H9 (cell line): ENCODE measurements at regions not wholly inside any gene's neighbourhood (a gene's known extent, or its start where the extent isn't known, plus 50 kb on each side); places are given as distances from the start of the nearest gene placed in this dataset.

Experiments used
- DNase-seq: peaks from one replicate; pipeline ENCODE4 v3.0.0-alpha.2; 2017
- H2AFZ ChIP-seq: one replicate; pipeline ENCODE4 v1.6.1; 2013; ENCODE audit warnings: mild to moderate bottlenecking, low read length, control low read depth, moderate library complexity
- H2AK5ac ChIP-seq: 2 replicates; pipeline ENCODE4 v1.6.1; 2013; ENCODE audit warnings: low read length, control low read depth, mixed read lengths; ENCODE audit not compliant: insufficient read length
- H2BK120ac ChIP-seq: one replicate; pipeline ENCODE4 v1.6.1; 2013; ENCODE audit warnings: low read depth, mild to moderate bottlenecking, low read length, control low read depth, inconsistent platforms; ENCODE audit not compliant: poor library complexity, severe bottlenecking
- H2BK12ac ChIP-seq: 2 replicates; pipeline ENCODE4 v1.6.1; 2013; ENCODE audit warnings: low read length, control low read depth, mixed read lengths, low read depth; ENCODE audit not compliant: insufficient read length
- H2BK15ac ChIP-seq: 2 replicates; pipeline ENCODE4 v1.6.1; 2013; ENCODE audit warnings: low read depth, low read length, control low read depth
- H2BK20ac ChIP-seq: one replicate; pipeline ENCODE4 v1.6.1; 2013; ENCODE audit warnings: low read depth, mild to moderate bottlenecking, low read length, control low read depth, inconsistent platforms; ENCODE audit not compliant: poor library complexity, severe bottlenecking
- H2BK5ac ChIP-seq: 2 replicates; pipeline ENCODE4 v1.6.1; 2013; ENCODE audit warnings: low read length, control low read depth, mixed read lengths; ENCODE audit not compliant: insufficient read length
- H3K14ac ChIP-seq: 2 replicates; pipeline ENCODE4 v1.6.1; 2013; ENCODE audit warnings: low read length, control low read depth; ENCODE audit not compliant: insufficient read depth
- H3K18ac ChIP-seq: 2 replicates; pipeline ENCODE4 v1.6.1; 2013; ENCODE audit warnings: low read depth, mild to moderate bottlenecking, mixed read lengths, low read length, control low read depth; ENCODE audit not compliant: insufficient read length
- H3K23ac ChIP-seq: 2 replicates; pipeline ENCODE4 v1.6.1; 2013; ENCODE audit warnings: low read length, control low read depth, mixed read lengths, low read depth; ENCODE audit not compliant: insufficient read length
- H3K23me2 ChIP-seq: 2 replicates; pipeline ENCODE4 v1.6.1; 2013; ENCODE audit warnings: low read depth, mild to moderate bottlenecking, mixed read lengths, low read length, control low read depth; ENCODE audit not compliant: insufficient read length, poor library complexity, severe bottlenecking
- H3K27ac ChIP-seq: 2 replicates; pipeline ENCODE4 v1.5.1; 2013; ENCODE audit warnings: low read length, control low read depth, mixed read lengths, low read depth; ENCODE audit not compliant: insufficient read length
- H3K27me3 ChIP-seq: 2 replicates; pipeline ENCODE4 v1.6.1; 2013; ENCODE audit warnings: low read length, control low read depth, inconsistent platforms; ENCODE audit not compliant: insufficient read depth
- H3K4ac ChIP-seq: 2 replicates; pipeline ENCODE4 v1.6.1; 2013; ENCODE audit warnings: low read depth, mild to moderate bottlenecking, control low read depth, inconsistent platforms, low read length, moderate library complexity
- H3K4me1 ChIP-seq: 2 replicates; pipeline ENCODE4 v1.6.1; 2013; ENCODE audit warnings: low read length, control low read depth, inconsistent platforms; ENCODE audit not compliant: insufficient read depth
- H3K4me2 ChIP-seq: 2 replicates; pipeline ENCODE4 v1.6.1; 2013; ENCODE audit warnings: low read length, control low read depth, mixed read lengths; ENCODE audit not compliant: insufficient read length, insufficient read depth
- H3K56ac ChIP-seq: 2 replicates; pipeline ENCODE4 v1.6.1; 2013; ENCODE audit warnings: low read depth, mild to moderate bottlenecking, mixed read lengths, low read length, control low read depth; ENCODE audit not compliant: insufficient read length
- H3K79me1 ChIP-seq: 2 replicates; pipeline ENCODE4 v1.6.1; 2013; ENCODE audit warnings: low read depth, mild to moderate bottlenecking, moderate library complexity, low read length, control low read depth, inconsistent platforms; ENCODE audit not compliant: insufficient read depth, poor library complexity, severe bottlenecking
- H3K79me2 ChIP-seq: 2 replicates; pipeline ENCODE4 v1.6.1; 2013; ENCODE audit warnings: low read length, control low read depth, inconsistent platforms; ENCODE audit not compliant: insufficient read depth
- H3K9ac ChIP-seq: 2 replicates; pipeline ENCODE4 v1.6.1; 2013; ENCODE audit warnings: low read length, control low read depth, mixed read lengths; ENCODE audit not compliant: insufficient read length; ENCODE audit errors: extremely low read depth
- H3K9me3 ChIP-seq: one replicate; pipeline ENCODE4 v1.6.1; 2013; ENCODE audit warnings: low read depth, low read length, inconsistent platforms; ENCODE audit not compliant: control insufficient read depth
- H3T11ph ChIP-seq: one replicate; pipeline ENCODE4 v1.6.1; 2013; ENCODE audit warnings: mild to moderate bottlenecking, low read length, control low read depth, inconsistent platforms
- H4K20me1 ChIP-seq: one replicate; pipeline ENCODE4 v1.6.1; 2013; ENCODE audit not compliant: control insufficient read depth, insufficient read length, insufficient read depth
- H4K5ac ChIP-seq: 2 replicates; pipeline ENCODE4 v1.6.1; 2013; ENCODE audit warnings: low read depth, mild to moderate bottlenecking, mixed read lengths, low read length, control low read depth; ENCODE audit not compliant: insufficient read length
- H4K8ac ChIP-seq: replicated peaks from 2 replicates; pipeline ENCODE4 v1.6.1; 2013; ENCODE audit warnings: low read length, control low read depth, mixed read lengths, low read depth; ENCODE audit not compliant: insufficient read length
- H4K91ac ChIP-seq: 2 replicates; pipeline ENCODE4 v1.6.1; 2013; ENCODE audit warnings: low read depth, mild to moderate bottlenecking, moderate library complexity, mixed read lengths, low read length, control low read depth; ENCODE audit not compliant: insufficient read length
- H3K27ac Mint-ChIP-seq, 3 experiments: 2 replicates in 2 of 3; 3 replicates in 1 of 3; pipeline ENCODE4 v1.8.0; 2020 to 2021; ENCODE audit warnings: mixed read lengths in 3 of 3, mild to moderate bottlenecking in 1 of 3, moderate library complexity in 1 of 3
- H3K27me3 Mint-ChIP-seq: 2 replicates; pipeline ENCODE4 v1.8.0; 2021; ENCODE audit warnings: low read depth, mild to moderate bottlenecking, moderate library complexity, mixed read lengths
- H3K36me3 Mint-ChIP-seq, 3 experiments: 2 replicates in 2 of 3; 3 replicates in 1 of 3; pipeline ENCODE4 v1.8.0; 2020 to 2021; ENCODE audit warnings: low read depth in 3 of 3, mixed read lengths in 3 of 3; ENCODE audit not compliant: insufficient read depth in 1 of 3
- H3K4me1 Mint-ChIP-seq, 2 experiments: 2 replicates each; pipeline ENCODE4 v1.8.0; 2020; ENCODE audit warnings: mixed read lengths in 2 of 2
- H3K4me3 Mint-ChIP-seq, 2 experiments: 2 replicates in 1 of 2; 3 replicates in 1 of 2; pipeline ENCODE4 v1.8.0; 2020 to 2021; ENCODE audit warnings: mild to moderate bottlenecking in 2 of 2, mixed read lengths in 2 of 2, moderate library complexity in 1 of 2
- H3K9me3 Mint-ChIP-seq, 2 experiments: 2 replicates in 1 of 2; 3 replicates in 1 of 2; pipeline ENCODE4 v1.8.0; 2020; ENCODE audit warnings: mild to moderate bottlenecking in 2 of 2, mixed read lengths in 2 of 2, moderate library complexity in 1 of 2
- WGBS: extraction: QIAGEN DNeasy Blood & Tissue Kit; methylation state at CpG from one replicate; pipeline ENCODE4 v1.1.7; 2013; ENCODE audit warnings: missing lambda C conversion rate, low lambda C conversion rate, mixed read lengths; ENCODE audit not compliant: insufficient read length; ENCODE audit errors: extremely low coverage; 5-methylcytosine and 5-hydroxymethylcytosine counted together
- TF ChIP-seq, protein P1 (sequence below): fragments of 200-600 bp; sonication (generic); conservative IDR thresholded peaks from 3 replicates; pipeline ENCODE4 v1.8.0; 2021; ENCODE audit warnings: antibody characterized with exemption, mild to moderate bottlenecking

- Histone ChIP-seq H3K4ac (no peak overlapping the region), H2BK15ac (no peak overlapping the region), H4K5ac (no peak overlapping the region), H3K23me2 (no peaks in the 10 kb centered on the region), H2AK5ac (no peak overlapping the region), H3T11ph (no peak overlapping the region), H3K27ac (no peak overlapping the region), H3K4me2 (no peak overlapping the region), H3K9ac (no peak overlapping the region), H3K23ac (no peak overlapping the region), H4K8ac (no peak overlapping the region), H3K4me1 (no peaks in the 10 kb centered on the region), H2BK20ac (no peak overlapping the region), H3K79me2 (no peaks in the 10 kb centered on the region), H3K79me1 (no peaks in the 10 kb centered on the region), H3K56ac (no peak overlapping the region), H3K18ac (no peak overlapping the region), H2BK120ac (no peak overlapping the region), H3K9me3 (no peaks in the 10 kb centered on the region), H2AFZ (no peak overlapping the region), H4K91ac (no peak overlapping the region), H3K14ac (no peak overlapping the region), H2BK5ac (no peak overlapping the region), H3K27me3 (no peaks in the 10 kb centered on the region), H2BK12ac (no peak overlapping the region), H4K20me1 (no peaks in the 10 kb centered on the region)
- no CpG with 5 or more reads among the region's 2 CpGs for WGBS
- H3K9me3 Mint-ChIP-seq = no peaks in the 10 kb centered on the region
- TF ChIP-seq, protein P1, sequence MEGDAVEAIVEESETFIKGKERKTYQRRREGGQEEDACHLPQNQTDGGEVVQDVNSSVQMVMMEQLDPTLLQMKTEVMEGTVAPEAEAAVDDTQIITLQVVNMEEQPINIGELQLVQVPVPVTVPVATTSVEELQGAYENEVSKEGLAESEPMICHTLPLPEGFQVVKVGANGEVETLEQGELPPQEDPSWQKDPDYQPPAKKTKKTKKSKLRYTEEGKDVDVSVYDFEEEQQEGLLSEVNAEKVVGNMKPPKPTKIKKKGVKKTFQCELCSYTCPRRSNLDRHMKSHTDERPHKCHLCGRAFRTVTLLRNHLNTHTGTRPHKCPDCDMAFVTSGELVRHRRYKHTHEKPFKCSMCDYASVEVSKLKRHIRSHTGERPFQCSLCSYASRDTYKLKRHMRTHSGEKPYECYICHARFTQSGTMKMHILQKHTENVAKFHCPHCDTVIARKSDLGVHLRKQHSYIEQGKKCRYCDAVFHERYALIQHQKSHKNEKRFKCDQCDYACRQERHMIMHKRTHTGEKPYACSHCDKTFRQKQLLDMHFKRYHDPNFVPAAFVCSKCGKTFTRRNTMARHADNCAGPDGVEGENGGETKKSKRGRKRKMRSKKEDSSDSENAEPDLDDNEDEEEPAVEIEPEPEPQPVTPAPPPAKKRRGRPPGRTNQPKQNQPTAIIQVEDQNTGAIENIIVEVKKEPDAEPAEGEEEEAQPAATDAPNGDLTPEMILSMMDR = no peak
- no peaks in the 10 kb centered on the region for H3K4me1 Mint-ChIP-seq
- no peak for DNase-seq
- H3K36me3 Mint-ChIP-seq = no peaks in the 10 kb centered on the region
- no peak overlapping the region for H3K4me3 Mint-ChIP-seq
- H3K27ac Mint-ChIP-seq = no peak overlapping the region
- no peaks in the 10 kb centered on the region for H3K27me3 Mint-ChIP-seq
Measured at GRCh38 chr3:147672436-147672835, 263.3 kb downstream of the ZIC1 start.
